Kidney capillary endothelial cell (primary cell): ENCODE measurements at regions not wholly inside any gene's neighbourhood (a gene's known extent, or its start where the extent isn't known, plus 50 kb on each side); places are given as distances from the start of the nearest gene placed in this dataset.
A peak's percentile ranks its signal among the peaks of the same experiment; 100 is the strongest.

Source experiments
- DNase-seq: peaks from one replicate; pipeline ENCODE4 v3.0.0-alpha.2; 2018; ENCODE audit warnings: low spot score

DNA sequence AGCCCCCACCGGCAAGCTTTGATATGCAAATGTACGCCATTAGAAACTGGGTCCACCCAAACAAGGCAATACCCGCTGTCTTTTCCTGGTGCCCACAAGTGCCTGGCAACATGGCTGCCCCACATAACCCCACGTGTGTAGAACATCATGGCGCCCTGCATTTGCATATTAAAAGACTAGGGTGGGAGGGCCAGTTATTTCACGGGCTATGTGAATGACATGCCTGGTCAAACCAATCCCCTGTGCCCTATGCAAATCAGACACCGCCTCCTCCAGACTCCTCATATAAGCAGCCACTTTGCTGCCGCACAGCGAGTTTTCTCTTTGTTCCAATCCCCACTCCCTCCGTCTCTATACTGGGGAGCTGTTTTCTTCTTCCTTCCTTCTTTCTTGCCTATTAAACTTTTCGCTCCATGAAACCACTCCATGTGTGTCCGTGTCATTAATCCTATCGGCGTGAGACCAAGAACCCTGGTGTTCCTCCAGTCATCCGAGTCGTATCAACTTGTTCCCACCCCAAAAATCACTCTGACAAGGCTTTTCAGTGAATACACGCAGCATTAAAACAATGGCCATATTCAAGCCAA, 112.6 kb upstream of the SORBS2 start:
- DNase-seq, result no peak

DNA sequence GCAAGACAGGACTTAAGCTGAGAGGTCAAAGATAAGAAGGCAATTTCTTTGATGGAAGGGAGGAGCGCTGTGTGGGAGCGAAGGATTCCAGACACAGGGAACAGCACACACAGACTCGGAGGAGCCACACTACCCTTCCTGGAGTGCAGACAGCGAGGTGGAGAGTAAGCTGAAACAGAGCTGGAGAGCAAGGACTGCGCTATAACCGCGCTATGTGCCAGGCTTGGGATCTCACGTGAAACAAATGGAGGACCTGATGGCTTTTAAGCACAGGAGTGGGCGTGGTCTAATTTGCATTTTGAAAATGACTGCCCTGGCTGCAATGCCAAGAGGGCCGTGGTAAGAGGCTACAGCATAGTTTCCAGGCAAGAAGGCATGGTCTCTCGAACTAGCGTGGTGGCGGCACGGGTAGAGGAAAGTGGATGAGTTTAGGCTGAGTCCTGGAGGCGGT, 113.9 kb upstream of the SORBS2 start:
- DNase-seq, result no peak

DNA sequence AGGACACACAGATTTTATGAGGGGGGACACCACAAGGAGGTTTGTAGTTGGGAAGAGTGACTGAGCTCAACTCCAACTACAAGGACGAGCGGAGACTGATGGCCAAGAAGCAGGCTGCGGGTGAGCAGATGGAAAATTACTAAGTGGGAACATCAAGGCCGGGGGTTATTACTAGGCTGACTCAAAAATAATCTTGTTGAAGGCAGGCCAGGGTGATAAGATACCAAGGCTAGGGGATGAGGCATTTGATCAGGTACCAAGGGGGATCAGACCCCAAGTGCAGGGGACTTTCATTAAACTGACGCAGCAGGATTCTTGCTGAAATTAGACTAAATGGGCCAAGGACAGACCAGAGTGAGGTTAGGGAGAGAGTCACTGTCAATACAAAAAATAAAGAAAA, 119.4 kb upstream of the SORBS2 start:
- DNase-seq, result no peak

DNA sequence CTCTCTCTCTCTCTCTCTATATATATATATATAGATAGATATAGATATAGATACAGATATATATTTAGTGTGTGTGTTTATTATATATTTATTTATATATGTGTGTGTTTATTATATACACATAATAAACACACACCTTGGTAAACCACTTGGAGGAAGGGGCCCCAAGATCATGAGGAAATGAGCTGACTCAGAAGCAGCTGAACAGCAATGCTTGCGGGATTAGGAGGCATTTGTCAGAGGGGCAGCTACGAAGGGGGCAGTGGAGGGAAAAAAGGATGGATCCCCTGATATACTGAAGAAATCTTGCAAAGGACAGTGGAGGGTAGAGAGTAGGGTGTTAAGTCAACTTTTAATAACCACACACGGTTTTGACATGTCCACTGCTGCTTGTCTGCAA, 120.0 kb upstream of the SORBS2 start:
- DNase-seq, result no peak

DNA sequence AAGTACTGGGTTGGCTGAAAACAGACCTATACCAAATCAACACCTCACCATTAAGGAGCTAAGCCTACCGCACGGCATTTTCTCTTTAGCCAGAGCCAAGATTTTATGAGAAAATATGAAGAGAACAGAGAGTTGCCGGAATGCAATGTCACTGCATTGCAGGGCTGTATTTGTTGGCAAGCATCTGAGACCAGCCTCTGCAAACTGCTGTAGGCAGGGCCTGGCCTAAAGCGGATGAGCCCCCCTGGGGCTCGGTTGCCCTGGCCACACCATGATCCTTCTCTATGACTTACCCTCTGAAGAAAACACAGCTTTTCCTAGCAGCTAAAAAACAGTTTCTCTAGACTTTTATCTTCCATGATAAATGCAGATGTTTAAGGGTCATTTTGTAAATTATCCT, 120.5 kb upstream of the SORBS2 start:
- DNase-seq, result no peak

DNA sequence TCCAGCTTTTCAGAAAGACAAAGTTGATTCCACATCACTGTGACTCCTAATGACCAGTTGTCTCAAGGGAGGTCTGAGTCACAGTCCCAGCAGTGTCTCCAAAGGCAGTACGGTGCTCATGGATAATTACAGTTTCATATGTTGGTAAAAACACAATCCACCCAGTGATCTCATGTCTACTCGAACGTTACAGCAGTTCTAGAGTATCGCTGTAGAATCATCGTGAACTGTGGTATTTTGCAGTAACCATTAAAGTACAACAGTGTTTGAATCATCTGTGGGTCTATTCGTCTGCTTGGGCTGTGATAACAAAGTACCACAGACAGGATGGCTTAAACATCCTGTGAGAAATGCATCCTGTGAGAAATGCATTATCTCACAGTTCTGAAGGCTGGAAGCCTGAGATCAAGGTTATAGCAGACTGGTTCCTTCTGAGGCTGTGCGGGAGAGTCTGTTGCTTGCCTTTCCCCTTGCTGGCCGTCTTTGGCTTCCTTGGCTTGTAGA, 121.1 kb upstream of the SORBS2 start:
- peak; percentile 98 for DNase-seq

DNA sequence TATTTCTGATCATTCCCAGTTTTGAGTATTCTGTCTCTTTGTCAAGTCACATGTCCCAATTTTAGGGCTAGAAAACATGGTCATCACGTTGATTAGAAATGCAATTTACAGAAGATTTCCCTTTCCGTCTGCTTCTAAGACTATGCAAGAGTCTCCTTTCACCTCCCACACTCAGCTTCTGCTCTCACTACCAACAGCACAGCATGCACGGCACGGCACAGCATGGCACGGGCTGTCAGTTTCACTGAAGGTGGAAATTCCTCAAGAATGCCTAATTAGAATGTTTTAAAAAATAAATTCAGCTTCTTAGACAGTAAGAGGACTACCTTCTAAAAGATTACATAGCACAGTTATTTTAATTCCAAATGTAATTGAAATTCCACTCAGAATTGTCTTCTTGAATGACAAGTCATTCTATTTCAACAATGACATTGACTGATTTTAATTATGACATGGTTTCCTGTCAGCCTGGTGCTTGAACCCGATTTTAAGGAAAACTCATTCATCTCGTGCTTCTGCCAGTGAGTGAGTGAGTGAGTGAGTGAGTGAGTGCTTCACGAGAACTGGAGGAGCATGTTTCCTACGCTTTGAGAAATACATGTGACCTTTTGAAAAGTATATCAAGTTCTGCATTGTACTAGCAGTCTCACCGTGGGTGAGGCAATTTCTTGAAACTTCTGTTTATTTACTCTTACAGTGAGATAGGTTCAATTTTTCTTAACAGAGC, 124.8 kb upstream of the SORBS2 start:
- DNase-seq, result no peak

DNA sequence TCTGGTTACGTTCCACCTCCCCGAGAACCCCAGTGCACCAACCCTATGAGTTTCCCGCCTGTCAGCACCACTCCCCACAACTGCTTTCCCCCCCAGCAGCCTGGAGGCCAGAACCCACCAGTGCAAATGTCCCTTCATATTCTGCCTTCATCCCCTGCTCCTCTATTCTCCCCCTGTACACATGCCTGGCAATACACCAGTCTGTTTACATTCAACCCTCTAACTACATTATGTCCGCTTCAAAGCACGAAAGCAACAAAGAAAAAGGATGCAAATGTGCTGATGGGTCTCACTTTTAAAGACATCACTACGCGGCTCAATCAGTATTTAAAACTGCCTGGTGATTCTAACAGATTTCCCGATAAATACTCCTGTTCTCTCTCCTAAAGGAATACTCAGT, 126.7 kb upstream of the SORBS2 start:
- DNase-seq, result no peak

DNA sequence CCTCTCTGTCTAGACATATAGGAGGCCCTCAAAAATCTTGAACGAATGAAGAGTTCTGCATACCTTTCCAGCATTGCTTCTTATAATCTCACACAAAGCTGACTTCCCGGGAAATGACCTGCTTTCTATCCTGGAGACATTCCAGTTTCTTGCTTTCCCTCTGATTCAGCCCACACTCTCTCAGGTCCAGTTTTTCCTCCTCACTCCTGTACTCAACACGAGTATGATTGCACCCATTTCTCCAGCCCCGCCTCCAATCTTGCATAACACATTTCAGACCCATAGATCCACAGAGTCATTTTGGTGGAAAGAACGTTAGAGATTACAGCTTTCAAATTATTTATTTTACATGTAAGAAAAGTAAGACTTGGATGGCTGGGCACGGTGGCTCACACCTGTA, 127.5 kb upstream of the TLR3 start:
- DNase-seq, result no peak

DNA sequence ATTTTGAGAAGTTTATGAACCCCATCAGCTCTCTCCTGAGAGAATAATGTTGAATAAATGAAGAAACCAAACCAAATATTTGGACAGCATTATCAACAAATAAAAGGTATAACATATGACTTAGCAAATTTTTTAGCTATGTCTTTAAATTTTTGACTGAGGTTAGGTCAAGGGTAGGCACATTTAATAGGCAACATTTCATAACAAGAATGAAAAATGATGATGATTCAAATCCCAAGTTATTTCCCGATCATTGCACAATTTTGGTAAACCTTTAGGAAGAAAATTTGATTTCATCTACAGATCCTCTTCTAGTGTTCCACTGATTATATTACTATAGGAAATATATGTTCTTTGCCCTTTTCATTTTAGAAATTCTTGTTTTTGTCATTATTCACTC, 123.7 kb upstream of the TLR3 start:
- DNase-seq, result no peak

DNA sequence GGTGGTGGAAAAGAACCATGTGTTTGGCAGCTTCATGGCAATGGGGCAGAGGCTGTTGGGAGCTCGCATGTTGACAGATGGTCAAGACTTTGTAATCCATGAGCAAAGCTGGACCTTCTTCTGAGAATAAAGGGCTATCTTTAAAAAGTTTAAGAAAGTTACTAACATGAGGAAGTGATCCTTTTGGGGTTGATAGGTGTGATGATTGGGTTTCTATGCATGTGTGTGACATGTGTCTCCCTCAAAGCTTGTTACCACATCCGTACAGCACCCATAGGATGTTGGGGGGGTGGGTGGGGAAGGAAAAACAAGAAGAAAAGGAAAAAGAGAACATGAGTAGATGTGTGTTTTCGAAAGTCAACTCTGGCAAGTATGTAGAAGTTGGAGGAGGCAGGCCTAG, 123.0 kb upstream of the TLR3 start:
- DNase-seq, result no peak

DNA sequence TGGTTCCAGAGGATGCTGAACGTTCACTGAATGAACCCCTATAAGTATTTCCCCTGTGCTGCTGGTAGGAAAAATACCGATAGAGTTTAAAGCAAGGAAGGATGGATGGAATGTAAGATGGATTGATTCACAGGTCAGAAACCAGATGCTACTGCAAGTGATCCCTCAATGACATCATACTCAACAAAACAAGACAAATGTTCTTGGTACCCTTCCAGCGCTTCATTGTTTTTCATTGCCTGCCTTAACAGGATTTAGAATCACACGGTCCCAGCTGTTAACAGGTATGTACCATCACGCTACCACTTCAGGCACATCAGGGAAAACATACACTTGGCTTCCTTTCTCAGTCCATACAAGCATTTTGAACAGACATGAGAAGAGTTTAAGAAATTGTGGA, 118.1 kb upstream of the TLR3 start:
- DNase-seq, result no peak

DNA sequence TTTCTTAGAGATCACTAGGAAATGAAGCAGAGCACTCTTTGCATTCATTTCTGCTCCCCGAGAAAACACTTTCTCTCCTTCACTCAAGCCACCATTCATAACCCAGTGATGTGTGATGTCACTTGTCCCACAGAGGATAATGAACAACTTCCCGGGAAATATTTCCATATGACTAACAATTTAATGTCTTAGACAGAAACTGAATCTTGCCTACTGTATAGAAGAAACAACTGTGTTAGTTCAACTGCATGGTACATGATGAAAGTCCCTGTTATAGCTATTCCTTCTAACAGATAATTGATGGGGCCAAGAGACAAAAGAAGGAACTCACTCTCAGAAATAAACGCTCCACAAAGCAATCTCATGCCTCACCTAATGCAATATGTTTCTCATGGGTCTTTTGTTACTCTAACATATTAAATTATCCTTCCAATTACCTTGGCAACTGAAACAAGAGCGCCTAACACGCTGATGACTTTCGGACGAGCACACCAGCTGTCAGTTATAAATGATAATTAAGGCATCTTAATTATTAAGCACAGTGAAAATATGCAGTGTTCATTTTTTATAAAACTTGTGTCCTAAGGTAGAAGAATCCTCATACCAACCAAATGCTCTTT, 113.7 kb upstream of the TLR3 start:
- no peak for DNase-seq

DNA sequence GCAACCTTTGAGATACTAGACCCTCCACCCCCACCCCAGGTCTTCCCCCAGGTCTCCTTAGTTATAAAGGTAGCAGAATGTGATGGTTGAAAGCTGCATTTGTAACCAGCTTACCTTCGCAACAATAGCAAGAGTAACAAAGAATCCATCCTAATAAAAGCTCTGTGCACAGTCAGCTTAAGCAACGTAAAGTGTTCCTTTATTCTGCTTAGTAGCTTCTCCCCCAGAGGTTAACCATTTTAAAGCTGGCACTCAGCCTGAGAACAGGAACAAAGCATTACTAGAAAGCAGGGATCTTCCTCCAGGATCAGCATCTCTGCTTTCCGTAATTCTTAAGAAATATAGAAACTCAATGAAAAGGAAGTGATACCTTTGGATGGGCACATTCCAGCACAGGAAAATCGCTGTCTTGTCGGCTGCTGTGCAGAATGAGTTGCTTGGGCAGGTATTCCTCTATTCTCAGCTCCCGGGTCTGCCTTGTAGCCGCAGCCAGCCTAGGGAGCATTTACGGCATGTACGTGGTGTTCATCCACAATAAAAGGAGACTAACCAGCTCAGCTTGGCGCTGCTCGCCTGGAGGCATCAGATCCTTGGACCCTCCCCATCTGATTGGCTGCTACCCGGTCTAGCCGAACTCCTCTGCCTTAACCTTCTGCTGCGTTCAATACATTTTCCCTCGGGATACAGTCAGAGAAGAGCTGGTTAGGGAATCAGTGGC, 113.0 kb upstream of the TLR3 start:
- no peak for DNase-seq

DNA sequence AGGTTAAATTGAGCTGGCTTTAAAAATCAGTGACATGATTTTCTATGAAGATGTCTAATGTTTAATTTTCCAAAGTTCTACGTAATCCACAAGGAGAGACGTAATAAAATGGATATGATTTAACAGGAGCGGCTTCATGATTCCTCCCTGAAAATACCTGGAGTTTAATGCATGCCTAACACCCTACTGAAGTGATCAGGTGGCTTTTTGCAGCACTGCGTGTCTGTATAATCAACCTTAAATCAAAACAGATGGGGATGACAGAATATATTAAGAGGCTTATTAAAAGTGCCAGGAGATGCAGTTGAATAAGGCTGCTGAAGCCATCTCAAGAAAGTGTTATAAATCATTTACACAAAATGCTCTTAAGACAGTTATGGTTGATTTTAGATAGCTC, 112.4 kb upstream of the TLR3 start:
- no peak for DNase-seq

DNA sequence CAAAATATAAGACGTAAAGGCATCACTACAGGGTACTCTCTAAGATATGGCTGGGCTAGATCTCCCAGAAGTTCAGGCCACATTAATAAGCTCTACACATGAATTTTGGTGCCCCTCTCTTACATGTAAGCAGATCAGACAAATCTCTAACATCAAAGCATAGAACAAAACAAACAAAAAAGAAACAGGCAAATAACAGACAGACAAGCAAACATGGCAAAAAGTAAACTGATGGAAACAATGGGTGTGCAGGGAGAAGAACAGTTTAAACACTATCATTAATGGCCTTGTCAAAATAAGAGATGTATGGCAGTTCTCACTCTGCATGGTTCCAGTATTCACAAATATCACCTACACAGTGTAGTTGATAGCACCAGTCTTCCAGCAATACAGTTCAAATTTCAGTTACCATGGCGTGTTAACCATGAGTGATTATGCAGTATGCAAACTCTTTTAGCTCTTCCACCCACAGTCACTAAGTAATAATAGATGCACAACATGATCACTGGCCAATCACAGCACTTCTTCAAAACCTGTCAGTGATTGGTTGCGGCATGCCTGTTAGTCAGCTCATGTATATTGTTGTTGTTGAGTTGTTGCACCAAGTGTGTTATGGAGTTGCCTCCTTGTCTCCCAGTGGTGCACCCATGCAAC, 110.7 kb upstream of the TLR3 start:
- no peak for DNase-seq

DNA sequence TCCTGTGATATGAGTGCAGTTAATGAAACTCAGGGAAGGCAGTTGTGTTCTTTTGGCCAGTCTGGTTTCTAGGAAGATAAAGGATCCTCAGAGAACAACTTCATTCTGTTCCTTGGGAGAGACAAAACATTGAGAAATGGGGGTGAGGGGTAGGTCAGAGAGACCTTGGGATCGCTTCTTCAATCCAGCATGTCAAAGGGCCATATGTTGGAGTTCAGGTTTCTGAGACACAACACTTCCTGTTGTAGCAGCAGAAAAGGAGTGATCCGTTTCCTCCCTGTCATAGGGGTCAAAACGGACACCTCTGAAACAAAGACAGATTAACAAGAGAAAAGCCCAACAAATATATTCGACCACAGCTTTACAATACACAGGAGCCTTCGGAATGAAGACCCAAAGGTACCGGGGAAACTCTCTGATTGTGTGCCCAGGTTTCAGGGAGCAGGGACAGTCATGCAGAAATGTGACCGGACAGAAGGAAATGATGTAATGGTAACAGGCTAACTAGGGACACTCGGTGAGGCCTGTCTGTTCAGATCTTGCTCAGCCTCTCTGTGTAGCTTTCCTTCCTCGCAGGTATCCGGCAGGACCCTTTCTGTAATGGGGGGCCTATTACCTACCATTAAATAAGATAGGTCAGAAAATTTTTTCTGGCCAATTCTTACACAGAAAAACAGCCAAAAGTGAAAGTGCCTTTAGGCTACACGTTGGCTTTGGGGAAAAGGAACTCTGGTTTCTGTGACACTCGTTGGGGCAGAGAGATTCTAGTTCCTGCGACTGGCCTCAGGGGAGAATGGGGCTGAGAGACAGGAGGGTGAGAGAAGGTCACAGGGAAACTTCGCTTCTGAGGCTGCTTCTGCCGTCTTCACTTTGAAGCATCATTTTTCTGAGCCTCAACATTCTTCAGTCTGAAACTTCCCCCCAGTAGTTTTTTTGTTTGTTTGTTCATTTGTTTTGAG, 103.3 kb upstream of the TLR3 start:
- peak; percentile 60 for DNase-seq

DNA sequence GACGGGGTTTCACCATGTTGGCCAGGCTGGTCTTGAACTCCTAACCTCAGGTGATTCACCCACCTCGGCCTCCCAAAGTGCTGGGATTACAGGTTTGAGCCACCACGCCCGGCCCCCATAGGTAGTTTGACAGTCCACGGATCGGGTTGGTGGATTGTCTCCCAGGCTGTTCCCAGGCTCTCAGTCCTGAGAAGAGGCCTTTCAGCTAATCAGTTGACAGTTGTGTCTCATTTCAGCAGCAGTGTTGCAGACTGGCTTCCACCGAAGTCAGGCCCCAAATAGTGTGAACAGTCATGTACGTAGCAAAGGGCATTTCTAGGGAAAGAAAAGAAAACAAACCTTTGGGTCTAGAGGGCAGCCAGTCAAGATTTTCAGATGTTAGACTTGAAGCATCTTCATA, 102.4 kb upstream of the TLR3 start:
- no peak for DNase-seq

DNA sequence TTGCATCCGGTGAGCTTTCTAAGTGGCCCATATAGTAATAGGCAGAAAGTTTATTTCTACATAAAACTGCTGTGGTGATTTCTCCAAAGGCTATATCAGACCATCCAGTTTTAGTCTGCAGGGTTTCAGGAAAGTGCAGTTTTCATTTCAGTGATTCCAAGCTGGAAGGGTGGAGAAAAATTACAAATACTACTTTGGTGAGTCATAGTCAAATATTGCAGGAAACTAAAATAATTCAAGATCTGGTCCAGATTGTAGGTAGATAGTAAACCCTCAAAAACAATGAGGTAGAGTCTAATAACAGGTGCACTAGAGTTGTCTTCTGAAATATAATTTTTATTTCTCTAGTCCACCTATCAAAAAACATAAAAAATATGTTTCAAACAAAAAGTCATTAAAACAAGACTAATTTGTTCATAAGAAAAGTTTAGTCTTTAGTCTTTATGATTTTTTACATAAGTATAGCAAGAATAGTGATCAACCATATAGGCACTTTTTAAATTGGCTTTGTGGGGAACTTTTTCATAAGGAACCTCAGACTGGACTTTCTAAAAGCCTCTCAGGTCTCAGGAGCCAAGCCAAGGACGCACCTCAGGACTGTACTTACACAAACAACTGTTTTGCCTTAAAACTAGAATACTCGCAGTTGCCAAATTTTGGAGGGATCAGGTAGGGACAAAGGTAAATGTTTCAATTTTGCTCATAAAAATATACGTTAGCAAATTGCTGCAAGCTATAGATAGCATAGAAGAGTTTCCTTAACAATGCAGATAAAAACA, 101.8 kb upstream of the TLR3 start:
- peak; percentile 28 for DNase-seq

DNA sequence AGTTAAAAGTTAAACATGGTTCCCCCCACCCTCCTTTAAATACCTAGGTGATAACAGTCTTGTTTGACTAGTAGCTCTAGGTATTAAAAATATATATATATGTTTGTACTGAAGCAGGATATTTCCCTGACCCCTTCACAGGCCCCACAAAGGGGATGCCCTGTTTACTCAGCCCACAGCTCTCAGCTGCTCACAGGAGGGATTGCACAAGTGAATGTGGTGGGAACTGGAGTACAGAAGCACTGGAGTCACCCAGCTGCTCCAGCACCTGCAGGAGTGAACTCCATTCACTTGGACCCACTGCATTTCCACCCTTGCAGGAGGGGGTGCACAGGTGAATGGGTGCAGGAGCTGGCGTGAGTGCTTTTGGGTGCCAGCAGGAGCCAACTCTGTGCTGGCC, 99.3 kb upstream of the TLR3 start:
- DNase-seq, result no peak
